ENCODE measurements at regions not wholly inside any gene's neighbourhood (a gene's known extent, or its start where the extent isn't known, plus 50 kb on each side); places are given as distances from the start of the nearest gene placed in this dataset.
"Not testable (repeated sequence)": the region's sequence is repeated elsewhere in the genome, so short reads cannot be mapped to it uniquely, and the experiment has no call there.

DNA sequence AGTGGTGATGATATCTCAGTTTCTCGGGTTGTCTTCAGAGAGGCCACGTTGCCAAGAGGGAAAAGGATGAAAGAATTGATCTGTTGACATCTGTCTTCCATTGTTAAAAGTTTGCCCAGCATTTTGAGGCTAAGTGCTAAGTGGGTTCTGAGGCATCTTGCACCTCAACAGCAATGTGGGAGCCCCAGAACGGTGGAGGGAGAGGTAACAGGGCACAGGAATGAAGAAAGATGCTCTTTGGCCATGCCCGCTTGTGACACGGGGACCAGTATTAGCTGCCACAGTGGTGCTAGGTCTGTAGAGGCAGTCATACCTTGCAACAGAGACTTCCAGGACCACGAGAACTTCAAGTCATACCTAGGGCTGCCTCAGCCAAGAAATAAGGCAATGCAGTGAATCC lies 106.6 kb upstream of the NUPR2 start:
- DNase-seq (ENCODE audit: low read depth in 2 of 2): no peak

DNA sequence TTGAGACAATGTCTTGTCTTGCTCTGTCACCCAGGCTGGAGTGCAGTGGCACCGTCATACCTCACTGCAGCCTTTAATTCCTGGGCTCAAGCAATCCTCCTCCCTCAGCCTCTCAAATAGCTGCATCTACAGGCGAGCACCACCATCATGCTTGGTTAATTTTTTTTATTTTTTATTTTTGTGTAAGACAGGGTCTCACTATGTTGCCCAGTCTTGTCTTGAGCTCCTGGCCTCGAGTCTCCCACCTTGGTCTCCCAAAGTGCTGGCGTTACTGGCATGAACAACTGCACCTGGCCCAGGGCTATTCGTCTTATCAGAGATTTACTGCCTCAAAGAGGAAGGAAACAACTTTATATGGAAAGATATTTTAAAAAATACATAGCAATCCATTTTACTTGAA lies 102.8 kb upstream of the NUPR2 start:
- no peak for DNase-seq (ENCODE audit: low read depth in 2 of 2)

DNA sequence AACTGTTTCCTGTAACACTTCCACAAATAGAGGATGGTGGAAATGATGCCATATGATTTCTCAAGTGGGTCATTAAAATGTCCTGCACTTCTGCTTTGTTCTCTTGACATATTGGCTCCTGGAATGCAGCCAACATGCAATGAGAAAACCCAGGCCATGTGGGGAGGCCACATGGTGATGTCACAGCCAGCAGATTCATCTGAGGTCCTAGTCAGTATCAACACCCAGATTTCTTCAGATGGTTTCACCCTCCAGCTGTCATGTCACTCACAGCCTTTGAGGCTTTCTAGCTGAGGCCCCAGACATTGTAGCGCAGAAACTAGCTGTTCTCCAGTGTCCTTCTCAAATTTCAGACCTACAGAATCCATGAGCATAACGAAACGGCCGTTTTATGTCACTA lies 102.3 kb upstream of the NUPR2 start:
- no peak for DNase-seq (ENCODE audit: low read depth in 2 of 2)

DNA sequence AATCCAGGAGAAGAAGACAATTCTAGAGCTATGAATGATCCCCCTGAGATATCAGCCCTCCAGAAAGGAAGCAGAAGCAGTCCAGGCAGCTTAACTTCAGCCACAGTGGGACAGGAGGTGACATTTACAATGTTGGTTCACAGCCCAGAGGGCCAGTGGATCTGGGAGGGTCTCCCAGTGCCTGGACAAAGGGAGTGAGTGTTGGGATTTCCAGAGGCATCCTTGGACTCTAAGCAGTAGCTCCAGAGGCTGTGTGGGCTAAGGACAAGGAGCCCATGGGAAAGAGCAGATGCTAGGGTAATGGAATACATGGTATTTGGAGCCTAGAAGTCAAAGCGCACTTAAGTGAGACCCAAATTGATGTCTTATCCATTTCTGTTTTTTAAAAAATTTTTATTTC lies 97.4 kb upstream of the NUPR2 start:
- no peak for DNase-seq (ENCODE audit: low read depth in 2 of 2)

DNA sequence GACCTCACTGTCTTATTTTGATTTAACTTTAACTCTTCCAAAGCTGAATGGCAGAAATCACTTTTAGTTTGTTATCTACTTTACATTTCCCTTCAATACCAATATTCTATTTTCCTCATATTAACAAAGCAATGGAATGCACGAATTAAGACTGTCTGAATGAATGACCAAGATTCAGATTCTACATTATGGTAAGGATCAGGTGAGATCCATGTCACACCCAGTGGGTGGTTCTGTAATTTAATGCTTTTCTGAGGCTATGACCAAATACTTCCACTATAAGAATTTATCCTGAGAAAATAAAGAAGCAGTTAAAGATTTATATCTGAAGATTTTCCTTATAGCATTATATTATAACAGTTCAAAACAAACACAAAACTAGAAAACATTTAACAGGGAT lies 90.2 kb upstream of the NUPR2 start:
- no peak for DNase-seq (ENCODE audit: low read depth in 2 of 2)

DNA sequence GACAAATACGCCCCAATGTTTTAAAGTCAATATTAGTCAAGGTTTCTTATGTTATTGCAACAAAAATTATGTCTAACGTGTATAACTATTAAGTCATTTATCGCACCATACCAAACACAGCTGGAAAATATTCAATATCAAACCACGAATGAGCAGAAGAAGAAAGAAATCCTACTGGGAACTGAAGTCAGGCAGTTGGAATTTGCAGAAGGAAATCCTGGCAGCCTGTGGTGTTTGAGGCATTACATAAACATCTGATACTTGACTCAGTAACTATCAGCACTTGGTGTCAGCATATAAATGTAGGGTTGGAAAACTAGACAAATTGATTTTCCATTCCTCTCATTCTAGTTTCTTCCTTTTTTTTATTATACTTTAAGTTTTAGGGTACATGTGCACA lies 83.4 kb upstream of the NUPR2 start:
- no peak for DNase-seq (ENCODE audit: low read depth in 2 of 2)

DNA sequence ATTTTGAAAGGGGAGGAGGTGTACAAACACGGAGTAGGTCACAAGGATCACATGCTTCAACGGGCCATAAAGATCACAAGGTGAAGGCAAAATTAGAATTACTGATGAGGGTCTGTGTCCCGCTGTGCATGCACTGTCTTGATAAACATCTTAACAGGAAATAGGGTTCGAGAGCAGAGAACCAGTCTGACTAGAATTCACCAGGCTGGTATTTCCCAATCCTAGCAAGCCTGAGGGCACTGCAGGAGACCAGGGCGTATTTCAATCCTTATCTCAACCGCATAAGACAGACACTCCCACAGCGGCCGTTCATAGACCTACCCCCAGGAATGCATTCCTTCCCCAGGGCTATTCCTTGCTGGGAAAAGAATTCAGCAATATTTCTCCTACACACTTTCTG lies 80.0 kb upstream of the NUPR2 start:
- not testable (repeated sequence) for DNase-seq (ENCODE audit: low read depth in 2 of 2)

DNA sequence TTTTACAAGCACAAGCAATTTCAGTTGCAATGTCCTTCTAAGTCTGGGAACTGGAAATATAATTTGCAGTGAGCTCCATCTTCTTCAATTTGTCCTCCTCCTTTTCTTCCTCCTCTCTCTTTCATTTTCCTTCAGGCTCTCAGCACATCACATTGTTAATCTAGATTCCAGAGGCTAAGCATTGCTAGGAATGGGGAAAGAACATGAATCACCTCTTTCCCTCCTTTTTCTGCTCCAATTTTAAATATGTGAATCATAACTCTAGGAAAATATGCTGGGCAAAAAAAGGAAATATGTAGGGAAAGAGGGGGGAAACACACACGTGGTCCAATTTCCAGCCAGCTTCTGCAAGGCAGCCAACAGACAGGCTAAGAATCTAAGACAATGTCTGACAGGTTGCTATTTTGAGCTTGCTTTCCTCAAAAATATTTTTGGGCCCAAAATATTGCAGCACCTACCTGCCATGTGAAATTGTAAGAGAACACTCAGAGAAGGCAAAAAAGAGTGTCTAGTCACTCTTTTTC lies 72.7 kb upstream of the NUPR2 start:
- no peak for DNase-seq (ENCODE audit: low read depth in 2 of 2)

DNA sequence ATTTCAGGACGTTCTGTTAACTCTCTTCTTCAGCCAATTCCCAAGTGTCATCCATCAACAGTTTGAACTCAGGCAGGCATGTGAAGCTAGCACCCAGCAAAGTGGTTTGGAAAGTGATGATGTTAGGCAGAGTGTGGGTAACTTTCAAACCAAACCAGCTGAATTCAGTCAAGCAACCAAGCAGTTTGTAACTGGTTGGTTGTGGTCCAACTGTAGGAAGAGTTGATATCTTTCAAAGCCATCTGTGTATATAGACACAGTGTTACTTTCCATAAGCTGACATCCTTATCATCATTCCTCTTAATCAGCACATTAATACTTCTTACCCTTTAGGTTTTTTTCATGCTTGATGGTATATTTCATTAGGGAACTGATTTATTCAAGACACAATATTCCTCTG lies 72.2 kb upstream of the NUPR2 start:
- no peak for DNase-seq (ENCODE audit: low read depth in 2 of 2)

DNA sequence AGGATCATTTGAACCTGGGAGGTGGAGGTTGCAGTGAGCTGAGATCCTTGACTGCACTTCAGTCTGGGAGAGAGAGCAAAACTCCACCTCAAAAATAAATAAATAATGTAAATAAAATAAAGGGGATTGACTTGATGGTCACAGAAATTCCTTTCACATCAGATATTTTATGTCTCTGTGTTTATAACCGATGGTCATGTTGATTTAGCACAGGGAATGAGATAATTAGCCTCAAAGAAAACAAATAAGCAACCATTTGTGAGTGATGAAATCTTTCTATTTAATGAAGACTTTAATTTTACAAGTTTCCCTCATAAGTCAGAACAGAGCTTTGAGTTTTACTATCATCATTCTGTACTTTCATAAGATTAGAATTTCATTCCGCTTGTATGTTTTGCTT lies 64.8 kb upstream of the NUPR2 start:
- DNase-seq (ENCODE audit: low read depth in 2 of 2): no peak

DNA sequence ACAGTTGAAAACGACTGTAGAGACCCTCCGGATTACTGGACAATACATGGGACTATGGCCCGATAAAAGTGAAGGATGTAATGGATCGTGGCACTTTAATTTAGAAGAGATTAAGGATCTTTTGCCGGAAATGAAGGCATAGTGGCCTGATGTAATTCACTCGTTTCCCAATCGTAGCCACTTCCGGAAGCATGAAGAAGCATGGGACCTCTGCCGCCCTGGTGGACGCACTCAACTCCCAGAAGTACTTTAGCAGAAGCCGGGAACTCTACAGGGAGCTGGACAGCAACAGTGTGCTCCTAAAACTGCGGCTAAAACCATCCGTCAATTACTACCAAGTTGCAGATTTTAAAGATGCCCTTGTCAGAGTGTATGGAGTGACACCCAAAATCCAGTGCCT lies 59.6 kb upstream of the NUPR2 start:
- no peak for DNase-seq (ENCODE audit: low read depth in 2 of 2)

DNA sequence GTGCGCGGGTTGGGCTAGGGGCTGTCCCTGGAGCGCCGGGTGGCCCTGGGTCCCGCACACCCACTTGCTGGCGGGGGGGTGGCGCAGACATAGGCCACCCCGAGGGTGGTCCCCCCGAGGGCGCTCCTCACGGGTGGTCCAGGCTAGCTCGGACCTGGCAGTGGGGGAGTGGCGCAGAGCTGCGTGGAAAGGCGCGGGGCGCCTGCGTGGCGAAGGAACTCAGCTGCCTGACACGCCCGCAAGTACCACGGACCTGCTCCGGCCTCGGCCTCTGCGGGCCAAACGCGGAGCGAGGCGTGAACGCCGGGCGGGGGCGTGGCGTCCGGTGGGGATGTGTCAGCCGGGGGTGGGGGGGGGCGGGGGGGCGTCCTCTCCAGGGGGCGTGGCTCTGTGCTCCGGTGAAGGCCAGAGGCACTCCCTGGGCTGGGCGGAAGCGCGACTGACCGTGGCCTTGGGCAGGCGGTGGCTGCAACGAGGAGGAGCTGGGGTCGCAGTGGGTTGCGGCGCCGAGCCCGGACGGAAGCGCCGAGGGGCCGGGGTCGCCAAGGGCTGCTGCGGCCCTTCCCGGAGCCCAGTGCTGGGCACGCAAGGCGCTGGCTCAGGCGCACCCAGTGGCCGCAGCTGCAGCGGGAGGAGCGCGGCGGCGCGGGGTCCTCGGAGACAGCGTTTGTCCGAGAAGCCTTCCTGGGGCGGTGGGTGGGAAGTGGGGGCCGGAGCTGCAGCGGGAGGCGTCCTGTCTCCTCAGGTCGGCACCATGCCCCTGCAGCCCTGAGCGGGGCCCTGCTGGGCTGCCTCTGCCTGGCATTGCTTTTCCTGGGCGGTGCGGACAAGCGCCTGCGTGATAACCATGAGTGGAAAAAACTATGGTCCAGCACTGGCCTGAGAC lies 58.9 kb upstream of the NUPR2 start:
- DNase-seq (ENCODE audit: low read depth in 2 of 2): no peak

DNA sequence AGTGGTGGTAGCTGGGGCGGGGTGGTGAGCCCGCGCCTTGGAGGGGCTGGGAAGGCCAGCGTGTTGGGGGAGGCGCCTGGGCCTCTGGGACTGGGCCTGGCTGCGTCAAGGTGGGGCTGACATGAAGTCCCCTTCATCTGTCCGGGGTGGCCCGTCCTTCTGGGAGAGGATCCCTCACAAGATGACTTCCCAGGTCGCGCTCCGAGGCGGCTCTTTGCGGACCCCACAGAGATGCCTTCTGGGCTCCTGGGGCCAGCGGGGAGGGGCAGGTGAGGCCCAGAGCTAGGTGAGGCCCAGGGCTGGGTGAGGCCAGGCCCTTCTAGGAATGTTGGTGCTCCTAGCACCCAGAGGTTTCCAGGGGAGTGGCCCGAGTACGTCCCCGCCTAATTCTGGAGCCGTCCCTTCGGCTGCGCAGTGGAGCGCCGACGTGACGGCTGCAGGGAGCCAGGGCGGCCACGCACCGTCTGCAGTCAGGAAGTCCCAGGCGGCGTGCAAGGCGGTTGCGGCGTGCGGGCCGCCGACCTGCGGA lies 58.2 kb upstream of the NUPR2 start:
- no peak for DNase-seq (ENCODE audit: low read depth in 2 of 2)

Data from stimulated activated CD8-positive, alpha-beta memory T cell treated with anti-CD3 and anti-CD28 coated beads, Interleukin-7, amount 100 ng/mL, for 1 hour (primary cell).